ENCODE measurements at regions not wholly inside any gene's neighbourhood (a gene's known extent, or its start where the extent isn't known, plus 50 kb on each side); places are given as distances from the start of the nearest gene placed in this dataset.

DNA sequence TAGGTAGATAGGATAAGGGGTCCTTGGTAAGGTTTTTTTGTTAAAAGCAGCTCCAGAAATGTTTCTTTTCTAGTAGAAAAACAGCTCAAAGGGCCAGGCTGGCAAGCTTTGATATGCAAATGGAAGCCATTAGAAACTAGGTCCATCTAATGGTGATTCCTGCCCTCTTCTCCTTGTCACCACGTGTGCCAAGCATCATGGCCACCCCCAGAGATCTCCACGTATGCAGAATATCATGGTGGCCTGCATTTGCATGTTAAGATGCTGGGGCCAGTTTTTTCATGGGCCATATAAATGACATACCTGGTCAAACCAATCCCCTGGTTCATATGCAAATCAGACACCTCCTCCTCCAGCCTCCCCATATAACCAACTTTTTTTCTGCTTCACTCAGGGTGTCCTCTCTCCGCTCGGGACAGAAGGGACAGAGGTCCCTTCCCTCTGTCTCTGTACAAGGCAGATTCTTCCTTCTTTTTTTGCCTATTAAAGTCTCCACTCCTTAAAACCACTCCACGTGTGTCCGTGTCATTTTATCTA is 1335.9 kb downstream of the UQCRFS1 start:
- TF ChIP-seq POU2F2 (IDR thresholded peaks at IDR 0.05; ENCODE audit: low read depth, low read length), result no peak
- TF ChIP-seq POLR2AphosphoS5 (IDR thresholded peaks at IDR 0.05; ENCODE audit: low read depth, low read length), result no peak
- TF ChIP-seq TAF1 (IDR thresholded peaks at IDR 0.05; ENCODE audit: low read depth, low read length), result no peak
- TF ChIP-seq POLR2A (IDR thresholded peaks at IDR 0.05; ENCODE audit: low read depth, low read length), result no peak

All from GM12891 (cell line).